Gastroesophageal sphincter (tissue), 3 donors: ENCODE measurements at regions not wholly inside any gene's neighbourhood (a gene's known extent, or its start where the extent isn't known, plus 50 kb on each side); places are given as distances from the start of the nearest gene placed in this dataset.
"Not testable (repeated sequence)": the region's sequence is repeated elsewhere in the genome, so short reads cannot be mapped to it uniquely, and the experiment has no call there.

Experiments
- POLR2A ChIP-seq, 2 donors: fragments of 450-650 bp; IDR thresholded peaks; one replicate each; pipeline ENCODE4 v1.6.1; 2017; ENCODE audit warnings: antibody characterized with exemption in 2 of 2, mild to moderate bottlenecking in 2 of 2, moderate library complexity in 1 of 2
- TF ChIP-seq, protein P1 (sequence below), 4 experiments: fragments of 200-600 bp in 2 of 4; fragments of 450-650 bp in 2 of 4; sonication (generic) in 1 of 4; IDR thresholded peaks; one replicate each; pipeline ENCODE4 v1.5.1; 2017 to 2019; ENCODE audit warnings: antibody characterized with exemption in 4 of 4, mild to moderate bottlenecking in 2 of 4, moderate library complexity in 2 of 4

- TF ChIP-seq, protein P1, sequence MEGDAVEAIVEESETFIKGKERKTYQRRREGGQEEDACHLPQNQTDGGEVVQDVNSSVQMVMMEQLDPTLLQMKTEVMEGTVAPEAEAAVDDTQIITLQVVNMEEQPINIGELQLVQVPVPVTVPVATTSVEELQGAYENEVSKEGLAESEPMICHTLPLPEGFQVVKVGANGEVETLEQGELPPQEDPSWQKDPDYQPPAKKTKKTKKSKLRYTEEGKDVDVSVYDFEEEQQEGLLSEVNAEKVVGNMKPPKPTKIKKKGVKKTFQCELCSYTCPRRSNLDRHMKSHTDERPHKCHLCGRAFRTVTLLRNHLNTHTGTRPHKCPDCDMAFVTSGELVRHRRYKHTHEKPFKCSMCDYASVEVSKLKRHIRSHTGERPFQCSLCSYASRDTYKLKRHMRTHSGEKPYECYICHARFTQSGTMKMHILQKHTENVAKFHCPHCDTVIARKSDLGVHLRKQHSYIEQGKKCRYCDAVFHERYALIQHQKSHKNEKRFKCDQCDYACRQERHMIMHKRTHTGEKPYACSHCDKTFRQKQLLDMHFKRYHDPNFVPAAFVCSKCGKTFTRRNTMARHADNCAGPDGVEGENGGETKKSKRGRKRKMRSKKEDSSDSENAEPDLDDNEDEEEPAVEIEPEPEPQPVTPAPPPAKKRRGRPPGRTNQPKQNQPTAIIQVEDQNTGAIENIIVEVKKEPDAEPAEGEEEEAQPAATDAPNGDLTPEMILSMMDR (IDR thresholded peaks at IDR 0.05) = not testable (repeated sequence)
- not testable (repeated sequence) for TF ChIP-seq POLR2A (IDR thresholded peaks at IDR 0.05)
These were observed 1372.6 kb downstream of the FOXD4L5 start for GRCh38 chr9:63912451-63912850.
